Uterus (tissue), 2 donors: ENCODE measurements at regions not wholly inside any gene's neighbourhood (a gene's known extent, or its start where the extent isn't known, plus 50 kb on each side); places are given as distances from the start of the nearest gene placed in this dataset.

Experiments
- POLR2A ChIP-seq, 2 donors: fragments of 450-650 bp; IDR thresholded peaks; one replicate each; pipeline ENCODE4 v1.6.1; 2016; ENCODE audit warnings: antibody characterized with exemption in 2 of 2, mild to moderate bottlenecking in 1 of 2, moderate library complexity in 1 of 2
- TF ChIP-seq, protein P1 (sequence below), 4 experiments: fragments of 200-600 bp in 2 of 4; fragments of 450-650 bp in 2 of 4; sonication (generic) in 2 of 4; IDR thresholded peaks; one replicate each; pipeline ENCODE4 v1.5.1; 2016 to 2019; ENCODE audit warnings: antibody characterized with exemption in 4 of 4, mild to moderate bottlenecking in 2 of 4, moderate library complexity in 1 of 4

GRCh38 chr1:48047116-48047515, 49.9 kb upstream of the TRABD2B start:
- TF ChIP-seq POLR2A (IDR thresholded peaks at IDR 0.05): no peak
- TF ChIP-seq, protein P1, sequence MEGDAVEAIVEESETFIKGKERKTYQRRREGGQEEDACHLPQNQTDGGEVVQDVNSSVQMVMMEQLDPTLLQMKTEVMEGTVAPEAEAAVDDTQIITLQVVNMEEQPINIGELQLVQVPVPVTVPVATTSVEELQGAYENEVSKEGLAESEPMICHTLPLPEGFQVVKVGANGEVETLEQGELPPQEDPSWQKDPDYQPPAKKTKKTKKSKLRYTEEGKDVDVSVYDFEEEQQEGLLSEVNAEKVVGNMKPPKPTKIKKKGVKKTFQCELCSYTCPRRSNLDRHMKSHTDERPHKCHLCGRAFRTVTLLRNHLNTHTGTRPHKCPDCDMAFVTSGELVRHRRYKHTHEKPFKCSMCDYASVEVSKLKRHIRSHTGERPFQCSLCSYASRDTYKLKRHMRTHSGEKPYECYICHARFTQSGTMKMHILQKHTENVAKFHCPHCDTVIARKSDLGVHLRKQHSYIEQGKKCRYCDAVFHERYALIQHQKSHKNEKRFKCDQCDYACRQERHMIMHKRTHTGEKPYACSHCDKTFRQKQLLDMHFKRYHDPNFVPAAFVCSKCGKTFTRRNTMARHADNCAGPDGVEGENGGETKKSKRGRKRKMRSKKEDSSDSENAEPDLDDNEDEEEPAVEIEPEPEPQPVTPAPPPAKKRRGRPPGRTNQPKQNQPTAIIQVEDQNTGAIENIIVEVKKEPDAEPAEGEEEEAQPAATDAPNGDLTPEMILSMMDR (IDR thresholded peaks at IDR 0.05): no peak
